ENCODE measurements at regions not wholly inside any gene's neighbourhood (a gene's known extent, or its start where the extent isn't known, plus 50 kb on each side); places are given as distances from the start of the nearest gene placed in this dataset.

DNA sequence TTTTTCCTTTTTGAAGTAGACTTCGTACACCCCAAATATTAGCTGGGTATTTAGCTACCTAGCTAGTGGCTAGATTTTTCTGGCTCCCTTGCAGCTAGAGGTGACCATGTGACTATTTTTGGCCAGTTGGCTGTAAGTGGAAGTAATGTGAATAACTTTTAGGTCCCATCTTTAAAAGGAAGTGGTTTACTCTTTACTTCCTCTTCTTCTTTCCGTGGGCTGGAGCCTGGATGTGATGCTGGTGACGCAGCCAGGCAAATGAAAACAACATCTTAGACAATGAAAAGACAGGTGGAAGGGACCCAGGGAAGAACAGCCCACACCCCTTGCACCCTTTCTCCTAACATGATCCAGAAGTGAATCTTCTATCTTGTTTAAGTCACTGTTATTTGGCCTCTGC, 245.5 kb downstream of the ATP23 start:
- no peak overlapping the region for H3K27ac ChIP-seq
- TF ChIP-seq ZFX (IDR thresholded peaks at IDR 0.05) (no peak), CTCF (conservative IDR thresholded peaks at IDR 0.05) (no peak)

- TF ChIP-seq CTCF (conservative IDR thresholded peaks at IDR 0.05) (no peak), ZFX (IDR thresholded peaks at IDR 0.05) (no peak)
These were observed 247.7 kb downstream of the ATP23 start for GRCh38 chr12:58189030-58189429.

GRCh38 chr12:58189893-58190292, 248.5 kb downstream of the ATP23 start:
- TF ChIP-seq ZFX (IDR thresholded peaks at IDR 0.05), result no peak
- no peak for TF ChIP-seq CTCF (conservative IDR thresholded peaks at IDR 0.05)

More at GRCh38 chr12:58189030-58189429, 247.7 kb downstream of the ATP23 start:
- no peak overlapping the region for H3K27ac ChIP-seq

DNA sequence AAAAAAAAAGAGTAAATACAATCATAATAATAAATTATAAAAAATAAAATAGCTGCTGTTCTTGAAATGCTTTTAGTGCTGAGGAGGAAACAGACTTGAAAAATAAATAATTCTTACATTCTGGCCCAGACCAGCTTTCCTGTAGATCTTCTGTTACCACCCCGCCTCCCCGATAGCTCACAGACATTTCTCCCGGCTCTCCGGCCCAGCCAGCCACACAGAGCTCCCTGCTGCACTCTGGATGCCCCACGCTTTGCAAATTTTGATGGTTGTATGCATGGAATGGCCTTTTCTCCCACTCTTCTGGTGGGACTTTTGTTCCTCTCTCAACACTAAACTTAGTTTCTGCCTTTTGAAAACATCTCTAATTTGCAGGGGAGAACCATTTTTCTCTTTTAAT, 249.3 kb downstream of the ATP23 start:
- no peak overlapping the region for H3K27ac ChIP-seq
- TF ChIP-seq CTCF (conservative IDR thresholded peaks at IDR 0.05) (no peak), ZFX (IDR thresholded peaks at IDR 0.05) (no peak)

More at GRCh38 chr12:58189893-58190292, 248.5 kb downstream of the ATP23 start:
- H3K27ac ChIP-seq, result no peak overlapping the region

DNA sequence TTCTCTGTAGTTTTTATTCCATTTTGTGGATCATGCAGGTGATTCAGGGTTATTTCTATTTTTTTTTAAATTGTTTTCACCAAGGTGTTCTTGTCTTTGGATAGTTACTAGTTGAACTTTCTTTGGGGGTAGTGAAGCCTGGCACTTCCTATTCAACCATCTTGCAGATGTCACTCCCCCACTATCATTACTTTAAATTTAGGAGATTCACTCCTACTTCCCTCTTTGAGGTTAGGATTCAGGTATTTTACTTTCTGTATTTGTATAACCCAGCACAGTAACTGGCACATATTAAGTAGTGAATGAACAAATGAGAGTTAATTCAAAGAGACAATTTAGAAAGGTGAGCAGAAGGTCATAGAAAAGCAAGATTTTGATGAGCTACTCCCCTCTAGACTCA, 255.6 kb downstream of the ATP23 start:
- H3K27ac ChIP-seq, result no peak overlapping the region
- TF ChIP-seq ZFX (IDR thresholded peaks at IDR 0.05) (no peak), CTCF (conservative IDR thresholded peaks at IDR 0.05) (no peak)

GRCh38 chr12:58202933-58203718, 261.8 kb downstream of the ATP23 start:
- TF ChIP-seq CTCF (conservative IDR thresholded peaks at IDR 0.05) (no peak), ZFX (IDR thresholded peaks at IDR 0.05) (no peak)
- no peak overlapping the region for H3K27ac ChIP-seq

DNA sequence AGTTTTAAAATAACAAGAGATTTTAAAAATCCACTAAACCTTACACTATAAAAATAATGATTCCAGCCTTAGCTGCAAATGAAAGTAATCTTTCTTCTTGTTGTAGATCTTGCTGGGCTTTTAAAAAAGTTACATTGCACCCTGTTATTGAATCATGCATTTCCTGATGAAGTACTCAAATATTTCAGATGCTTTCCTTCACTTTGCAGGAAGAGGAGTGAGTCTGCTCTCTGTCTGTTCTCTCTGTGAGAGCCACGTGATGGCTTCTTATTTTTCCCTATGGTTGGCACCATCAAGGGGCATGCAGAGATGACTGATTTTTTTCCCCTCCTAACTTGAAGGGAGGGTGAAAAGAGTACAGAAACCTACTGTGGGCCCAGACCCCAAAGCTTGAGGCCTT, 262.7 kb downstream of the ATP23 start:
- no peak overlapping the region for H3K27ac ChIP-seq

More for the DNA sequence above, 262.7 kb downstream of the ATP23 start:
- TF ChIP-seq CTCF (conservative IDR thresholded peaks at IDR 0.05), result no peak
- TF ChIP-seq ZFX (IDR thresholded peaks at IDR 0.05), result no peak

All from C4-2B (cell line).